ENCODE measurements at regions not wholly inside any gene's neighbourhood (a gene's known extent, or its start where the extent isn't known, plus 50 kb on each side); places are given as distances from the start of the nearest gene placed in this dataset.

GRCh38 chr5:2892466-2893000, 141.1 kb upstream of the IRX2 start:
- Histone ChIP-seq H3K4me2 (ENCODE audit: low read length) (no peak overlapping the region), H3K27ac (ENCODE audit: low read length) (no peak overlapping the region), H3F3A (ENCODE audit: low read length, unreplicated experiment) (no peaks in the 10 kb centered on the region), H3K79me2 (ENCODE audit: low read length) (no peaks in the 10 kb centered on the region), H4K20me1 (ENCODE audit: low read length) (no peaks in the 10 kb centered on the region), H3K9me2 (replicated peaks; ENCODE audit: low read length) (no peaks in the 10 kb centered on the region), H2AFZ (ENCODE audit: low read length) (no peak overlapping the region), H3K4me3 (ENCODE audit: low read length) (no peak overlapping the region), H3K27me3 (ENCODE audit: low read length) (peaks cover 7% of the 10 kb centered on the region; the same call in 1 of the 2 replicates), H3K9ac (ENCODE audit: low read length) (no peak overlapping the region), H3K9me3 (ENCODE audit: low read length) (no peaks in the 10 kb centered on the region), H3K36me3 (ENCODE audit: low read depth, low read length) (no peaks in the 10 kb centered on the region), H3K4me1 (ENCODE audit: insufficient read depth, low read length) (no peaks in the 10 kb centered on the region)
- ATAC-seq (no peak), DNase-seq (no peak)
- TF ChIP-seq EZH2phosphoT487 (IDR thresholded peaks at IDR 0.05; ENCODE audit: borderline replicate concordance, low read length): no peak
- CTCF ChIA-PET: no interaction called here
- intact Hi-C loops (cut with micrococcal nuclease): no loop called here
- no TSS peak for BruUV-seq (replicated peaks)
- POLR2A ChIA-PET (ENCODE audit: unreplicated experiment): no interaction called here

- BruUV-seq (replicated peaks): no TSS peak
- no peaks in the 10 kb centered on the region for H3K36me3 ChIP-seq (ENCODE audit: low read depth, low read length)
- no peaks in the 10 kb centered on the region for H4K20me1 ChIP-seq (ENCODE audit: low read length)
- CTCF ChIA-PET: no interaction called here
- H3K27me3 ChIP-seq (ENCODE audit: low read length): peaks cover 7% of the 10 kb centered on the region; the same call in 1 of the 2 replicates
- H2AFZ ChIP-seq (ENCODE audit: low read length): no peak overlapping the region
- no peak overlapping the region for H3K9ac ChIP-seq (ENCODE audit: low read length)
- ATAC-seq (no peak), DNase-seq (no peak)
- TF ChIP-seq CTCF (conservative IDR thresholded peaks at IDR 0.05; ENCODE audit: low read depth, low read length): no peak
- TF ChIP-seq EZH2phosphoT487 (IDR thresholded peaks at IDR 0.05; ENCODE audit: borderline replicate concordance, low read length): no peak
- TF ChIP-seq EZH2 (IDR thresholded peaks at IDR 0.05; ENCODE audit: low read length, unreplicated experiment): no peak
- no peak overlapping the region for H3K4me2 ChIP-seq (ENCODE audit: low read length)
- intact Hi-C loops (cut with micrococcal nuclease): no loop called here
- no peaks in the 10 kb centered on the region for H3K4me1 ChIP-seq (ENCODE audit: insufficient read depth, low read length)
- POLR2A ChIA-PET (ENCODE audit: unreplicated experiment): no interaction called here
- no peak overlapping the region for H3K4me3 ChIP-seq (ENCODE audit: low read length)
- H3K9me3 ChIP-seq (ENCODE audit: low read length): no peaks in the 10 kb centered on the region
- no peaks in the 10 kb centered on the region for H3K79me2 ChIP-seq (ENCODE audit: low read length)
- H3F3A ChIP-seq (ENCODE audit: low read length, unreplicated experiment): no peaks in the 10 kb centered on the region
- H3K9me2 ChIP-seq (replicated peaks; ENCODE audit: low read length): no peaks in the 10 kb centered on the region
- H3K27ac ChIP-seq (ENCODE audit: low read length): no peak overlapping the region
These were observed 140.3 kb upstream of the IRX2 start for GRCh38 chr5:2891781-2892180.

GRCh38 chr5:2890011-2890410, 138.5 kb upstream of the IRX2 start:
- no peak overlapping the region for H3K4me2 ChIP-seq (ENCODE audit: low read length)
- no peak overlapping the region for H3K9ac ChIP-seq (ENCODE audit: low read length)
- H4K20me1 ChIP-seq (ENCODE audit: low read length): no peaks in the 10 kb centered on the region
- POLR2A ChIA-PET (ENCODE audit: unreplicated experiment): interaction anchor here (0.7 kb wide), 1 partner anchor 144 kb away, joined by 7 read pairs; no protein-coding TSS in a partner anchor
- no peaks in the 10 kb centered on the region for H3K36me3 ChIP-seq (ENCODE audit: low read depth, low read length)
- H3K4me3 ChIP-seq (ENCODE audit: low read length): no peak overlapping the region
- no peak overlapping the region for H2AFZ ChIP-seq (ENCODE audit: low read length)
- CTCF ChIA-PET: no interaction called here
- no peak for ATAC-seq
- no TSS peak for BruUV-seq (replicated peaks)
- no peak overlapping the region for H3K27ac ChIP-seq (ENCODE audit: low read length)
- intact Hi-C loops (cut with micrococcal nuclease): no loop called here
- no peaks in the 10 kb centered on the region for H3K9me3 ChIP-seq (ENCODE audit: low read length)
- no peak for DNase-seq
- no peaks in the 10 kb centered on the region for H3K4me1 ChIP-seq (ENCODE audit: insufficient read depth, low read length)
- H3F3A ChIP-seq (ENCODE audit: low read length, unreplicated experiment): no peaks in the 10 kb centered on the region
- no peak for TF ChIP-seq EZH2 (IDR thresholded peaks at IDR 0.05; ENCODE audit: low read length, unreplicated experiment)
- no peak for TF ChIP-seq CTCF (conservative IDR thresholded peaks at IDR 0.05; ENCODE audit: low read depth, low read length)
- no peak for TF ChIP-seq EZH2phosphoT487 (IDR thresholded peaks at IDR 0.05; ENCODE audit: borderline replicate concordance, low read length)
- peaks cover 13% of the 10 kb centered on the region; the same call in 1 of the 2 replicates for H3K27me3 ChIP-seq (ENCODE audit: low read length)
- H3K79me2 ChIP-seq (ENCODE audit: low read length): no peaks in the 10 kb centered on the region
- H3K9me2 ChIP-seq (replicated peaks; ENCODE audit: low read length): no peaks in the 10 kb centered on the region
